ENCODE measurements at regions not wholly inside any gene's neighbourhood (a gene's known extent, or its start where the extent isn't known, plus 50 kb on each side); places are given as distances from the start of the nearest gene placed in this dataset.

DNA sequence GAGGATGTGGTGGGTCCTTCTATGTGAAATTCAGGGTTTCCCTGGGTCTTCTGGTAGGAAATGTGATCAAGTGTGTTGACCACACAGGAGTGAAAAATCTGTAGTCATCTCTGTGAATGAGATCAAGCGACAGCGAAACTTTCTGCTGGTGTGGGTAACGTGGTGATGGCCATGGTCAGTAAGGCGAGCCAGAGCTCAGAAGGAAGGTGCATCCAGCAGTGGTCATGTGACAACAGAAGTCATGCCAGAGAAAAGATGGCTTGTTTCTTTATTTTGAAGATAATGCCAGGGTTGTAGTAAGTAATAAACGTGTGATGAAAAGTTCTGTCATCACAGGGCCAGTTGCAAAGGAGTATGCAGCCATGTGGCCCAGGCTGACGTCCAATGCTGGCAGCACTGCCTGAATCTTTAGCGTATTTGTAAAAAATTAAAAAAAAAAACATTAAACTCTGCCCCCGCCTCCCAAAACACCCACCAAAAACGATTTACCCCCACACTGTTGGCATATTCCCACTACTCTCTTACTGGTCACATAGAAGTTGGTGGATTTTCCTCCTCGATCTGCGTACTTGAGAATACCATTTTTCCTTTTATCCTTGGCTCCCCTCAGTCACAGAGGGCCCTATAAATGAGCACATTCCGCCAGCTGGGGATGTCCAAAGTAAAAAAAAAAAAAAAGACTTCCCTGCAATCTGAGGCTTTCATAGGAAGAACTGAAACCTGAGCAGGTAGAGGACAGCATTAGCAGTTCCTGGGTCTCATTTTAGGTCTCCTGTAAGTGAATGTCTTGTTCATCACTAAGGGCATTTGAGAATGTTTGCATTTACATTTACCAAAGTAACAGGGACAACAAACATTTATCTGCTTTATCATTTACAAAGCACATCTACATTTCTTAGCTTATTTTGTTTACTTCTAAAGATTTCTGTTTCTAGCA lies 70.6 kb downstream of the SLC4A3 start:
- TF ChIP-seq, protein P1, sequence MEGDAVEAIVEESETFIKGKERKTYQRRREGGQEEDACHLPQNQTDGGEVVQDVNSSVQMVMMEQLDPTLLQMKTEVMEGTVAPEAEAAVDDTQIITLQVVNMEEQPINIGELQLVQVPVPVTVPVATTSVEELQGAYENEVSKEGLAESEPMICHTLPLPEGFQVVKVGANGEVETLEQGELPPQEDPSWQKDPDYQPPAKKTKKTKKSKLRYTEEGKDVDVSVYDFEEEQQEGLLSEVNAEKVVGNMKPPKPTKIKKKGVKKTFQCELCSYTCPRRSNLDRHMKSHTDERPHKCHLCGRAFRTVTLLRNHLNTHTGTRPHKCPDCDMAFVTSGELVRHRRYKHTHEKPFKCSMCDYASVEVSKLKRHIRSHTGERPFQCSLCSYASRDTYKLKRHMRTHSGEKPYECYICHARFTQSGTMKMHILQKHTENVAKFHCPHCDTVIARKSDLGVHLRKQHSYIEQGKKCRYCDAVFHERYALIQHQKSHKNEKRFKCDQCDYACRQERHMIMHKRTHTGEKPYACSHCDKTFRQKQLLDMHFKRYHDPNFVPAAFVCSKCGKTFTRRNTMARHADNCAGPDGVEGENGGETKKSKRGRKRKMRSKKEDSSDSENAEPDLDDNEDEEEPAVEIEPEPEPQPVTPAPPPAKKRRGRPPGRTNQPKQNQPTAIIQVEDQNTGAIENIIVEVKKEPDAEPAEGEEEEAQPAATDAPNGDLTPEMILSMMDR (conservative IDR thresholded peaks at IDR 0.05; ENCODE audit: low read length) = no peak
- TF ChIP-seq EZH2phosphoT487 (IDR thresholded peaks at IDR 0.05; ENCODE audit: borderline replicate concordance) = no peak

Data from Loucy (cell line).